SK-N-MC (cell line): ENCODE measurements at regions not wholly inside any gene's neighbourhood (a gene's known extent, or its start where the extent isn't known, plus 50 kb on each side); places are given as distances from the start of the nearest gene placed in this dataset.

ENCODE experiments used
- EZH2 ChIP-seq: fragments of 200-600 bp; sonication (generic); IDR thresholded peaks from one replicate; pipeline ENCODE4 v1.6.1; 2017; ENCODE audit warnings: antibody characterized with exemption
- FOXP2 ChIP-seq: optimal IDR thresholded peaks from 2 replicates; pipeline ENCODE3; 2011; ENCODE audit warnings: mild to moderate bottlenecking, moderate library complexity; ENCODE audit not compliant: insufficient read depth; ENCODE audit errors: extremely low read length, control extremely low read depth
- POLR2AphosphoS5 ChIP-seq: IDR thresholded peaks from 2 replicates; pipeline ENCODE4 v1.6.1; 2012; ENCODE audit warnings: mild to moderate bottlenecking, low read depth, low read length, borderline replicate concordance

DNA sequence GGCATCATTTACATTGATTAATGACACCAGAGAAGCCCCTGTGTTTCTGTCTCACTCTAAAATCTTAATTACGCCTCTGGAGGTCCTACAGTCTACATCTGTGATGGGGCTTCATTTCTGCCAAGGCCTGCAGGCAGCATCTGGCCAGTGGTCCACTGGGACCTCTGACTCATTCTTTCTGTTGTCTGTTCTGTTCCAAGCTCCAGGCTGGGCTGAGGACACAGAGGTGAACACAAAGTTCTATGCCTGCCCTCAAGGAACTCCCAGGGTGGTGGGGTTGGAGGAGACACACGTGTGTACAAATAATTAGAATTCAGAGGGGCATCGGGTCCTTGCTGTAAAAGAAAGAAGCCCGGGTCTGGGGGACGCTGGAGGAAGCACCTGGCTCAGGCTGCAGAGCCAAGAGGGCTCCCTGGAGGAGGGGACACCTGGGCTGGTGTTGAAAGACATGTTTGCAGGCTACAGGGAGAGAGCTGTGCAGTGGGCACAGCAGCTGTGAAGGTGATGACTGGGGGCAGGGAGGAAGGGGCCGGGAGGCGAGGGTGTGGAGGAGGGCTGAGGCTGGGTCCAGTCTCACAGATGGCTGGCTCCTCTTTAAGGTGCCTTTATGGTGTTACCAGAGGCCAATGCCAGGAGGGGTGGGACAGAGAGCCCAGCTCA lies 103.3 kb upstream of the PRR23E start:
- no peak for TF ChIP-seq EZH2
- TF ChIP-seq POLR2AphosphoS5 = no peak
- no peak for TF ChIP-seq FOXP2
